Right lobe of liver (tissue), 4 donors: ENCODE measurements at regions not wholly inside any gene's neighbourhood (a gene's known extent, or its start where the extent isn't known, plus 50 kb on each side); places are given as distances from the start of the nearest gene placed in this dataset.

Experiments
- CTCF ChIP-seq, 4 donors: fragments of 200-600 bp in 3 of 4; fragments of 450-650 bp in 1 of 4; IDR thresholded peaks; one replicate each; pipeline versions ENCODE4 v1.5.1 to v1.8.0; 2016 to 2022; ENCODE audit warnings: antibody characterized with exemption in 4 of 4, mild to moderate bottlenecking in 2 of 4
- POLR2A ChIP-seq: fragments of 450-650 bp; IDR thresholded peaks from one replicate; pipeline ENCODE4 v1.6.1; 2017; ENCODE audit warnings: antibody characterized with exemption, mild to moderate bottlenecking
- donor health status: DM: no; HTN: no; CAD: no.
- donor health status: DM: no; HTN: no; CAD: no.
- donor health status: DM: no; HTN: yes; CAD: no.

DNA sequence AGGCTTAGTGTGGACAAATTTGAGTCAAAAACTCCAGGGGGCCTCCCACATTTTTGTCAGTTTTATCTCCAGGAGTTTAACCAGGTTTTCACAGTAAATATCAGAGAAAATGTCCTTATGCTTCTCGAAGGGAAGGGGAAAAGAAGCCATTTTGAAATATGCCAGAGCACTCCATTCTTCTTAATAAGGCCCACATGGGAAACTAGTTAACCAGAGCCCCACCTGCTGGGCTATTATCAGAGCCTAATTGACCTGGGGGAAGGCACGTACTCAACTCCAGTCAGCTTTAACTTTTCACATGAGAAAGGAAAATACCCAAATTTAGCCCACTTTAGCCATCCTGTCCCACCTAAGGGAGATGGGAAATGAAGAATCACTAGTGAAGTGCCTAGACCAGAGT, 296.3 kb downstream of the PTBP2 start:
- TF ChIP-seq CTCF (IDR thresholded peaks at IDR 0.05) (peak in 2 of 4 donors; percentile 10 to 43), POLR2A (no peak)
